ENCODE measurements at regions not wholly inside any gene's neighbourhood (a gene's known extent, or its start where the extent isn't known, plus 50 kb on each side); places are given as distances from the start of the nearest gene placed in this dataset.
"Not testable (repeated sequence)": the region's sequence is repeated elsewhere in the genome, so short reads cannot be mapped to it uniquely, and the experiment has no call there.

DNA sequence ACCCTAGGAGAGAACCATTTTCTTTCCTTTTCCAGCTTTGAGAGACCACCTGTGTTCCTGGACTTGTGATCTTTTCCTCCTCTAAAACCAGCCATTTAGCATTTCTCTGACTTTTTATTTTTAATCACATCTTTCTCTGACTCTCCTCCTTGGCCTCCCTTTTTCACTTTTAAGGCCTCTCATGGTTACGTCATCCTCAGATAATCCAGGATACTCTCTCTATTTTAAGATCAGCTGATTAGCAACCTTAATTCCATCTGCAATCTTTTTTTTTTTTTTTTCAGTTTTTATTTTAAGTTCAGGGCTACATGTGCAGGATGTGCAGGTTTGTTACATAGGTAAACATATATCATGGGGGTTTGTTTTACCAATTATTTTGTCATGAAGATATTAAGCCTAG lies 54.0 kb downstream of the RFPL4B start:
- H3K27ac ChIP-seq: no peak overlapping the region
- TF ChIP-seq, protein P1, sequence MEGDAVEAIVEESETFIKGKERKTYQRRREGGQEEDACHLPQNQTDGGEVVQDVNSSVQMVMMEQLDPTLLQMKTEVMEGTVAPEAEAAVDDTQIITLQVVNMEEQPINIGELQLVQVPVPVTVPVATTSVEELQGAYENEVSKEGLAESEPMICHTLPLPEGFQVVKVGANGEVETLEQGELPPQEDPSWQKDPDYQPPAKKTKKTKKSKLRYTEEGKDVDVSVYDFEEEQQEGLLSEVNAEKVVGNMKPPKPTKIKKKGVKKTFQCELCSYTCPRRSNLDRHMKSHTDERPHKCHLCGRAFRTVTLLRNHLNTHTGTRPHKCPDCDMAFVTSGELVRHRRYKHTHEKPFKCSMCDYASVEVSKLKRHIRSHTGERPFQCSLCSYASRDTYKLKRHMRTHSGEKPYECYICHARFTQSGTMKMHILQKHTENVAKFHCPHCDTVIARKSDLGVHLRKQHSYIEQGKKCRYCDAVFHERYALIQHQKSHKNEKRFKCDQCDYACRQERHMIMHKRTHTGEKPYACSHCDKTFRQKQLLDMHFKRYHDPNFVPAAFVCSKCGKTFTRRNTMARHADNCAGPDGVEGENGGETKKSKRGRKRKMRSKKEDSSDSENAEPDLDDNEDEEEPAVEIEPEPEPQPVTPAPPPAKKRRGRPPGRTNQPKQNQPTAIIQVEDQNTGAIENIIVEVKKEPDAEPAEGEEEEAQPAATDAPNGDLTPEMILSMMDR (conservative IDR thresholded peaks at IDR 0.05): no peak
- no peak for TF ChIP-seq ZFX (IDR thresholded peaks at IDR 0.05)

DNA sequence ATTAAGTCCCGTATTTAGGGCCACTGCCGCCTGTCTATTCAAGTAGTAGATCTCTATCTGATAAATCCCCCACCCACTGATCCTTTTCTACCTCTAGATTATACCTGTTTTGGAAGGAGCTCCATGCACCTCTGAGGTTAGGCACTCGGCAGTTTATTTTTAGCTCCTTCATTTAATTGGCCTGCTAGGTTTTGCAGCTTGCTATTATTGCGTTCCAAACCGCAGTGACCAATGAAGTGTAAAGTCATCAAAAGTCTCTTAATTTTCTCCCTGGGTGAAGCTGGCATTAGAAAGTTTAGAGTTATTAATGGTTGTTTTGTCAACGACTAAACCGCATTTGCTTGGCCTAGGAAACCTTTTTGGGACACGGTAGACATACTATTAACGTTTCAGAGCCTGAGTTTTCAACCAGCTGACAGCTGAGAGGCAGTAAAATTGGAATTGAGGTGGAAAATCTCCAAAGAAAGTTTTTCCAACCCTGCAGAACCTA lies 60.0 kb downstream of the RFPL4B start:
- no peak for TF ChIP-seq ZFX (IDR thresholded peaks at IDR 0.05)
- TF ChIP-seq, protein P1 (conservative IDR thresholded peaks at IDR 0.05): no peak
- H3K27ac ChIP-seq: no peak overlapping the region

DNA sequence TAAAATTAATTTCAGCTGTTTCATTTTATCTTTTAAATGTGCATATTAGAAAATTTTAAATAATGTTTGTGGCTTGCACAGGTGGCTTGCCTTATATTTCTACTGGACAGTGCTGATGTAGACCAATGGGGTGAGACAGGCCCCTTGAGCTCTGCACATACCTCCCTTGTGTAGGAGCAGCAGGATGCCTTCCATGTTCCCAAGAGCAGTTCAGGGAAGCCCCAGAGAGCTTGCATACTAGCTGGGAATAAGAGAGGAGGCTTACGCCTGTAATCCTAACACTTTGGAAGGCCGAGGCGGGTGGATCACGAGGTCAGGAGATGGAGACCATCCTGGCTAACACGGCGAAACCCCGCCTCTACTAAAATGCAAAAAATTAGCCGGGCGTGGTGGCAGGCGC lies 61.4 kb downstream of the RFPL4B start:
- TF ChIP-seq, protein P1 (conservative IDR thresholded peaks at IDR 0.05): no peak
- TF ChIP-seq ZFX (IDR thresholded peaks at IDR 0.05): no peak
- H3K27ac ChIP-seq: no peak overlapping the region

DNA sequence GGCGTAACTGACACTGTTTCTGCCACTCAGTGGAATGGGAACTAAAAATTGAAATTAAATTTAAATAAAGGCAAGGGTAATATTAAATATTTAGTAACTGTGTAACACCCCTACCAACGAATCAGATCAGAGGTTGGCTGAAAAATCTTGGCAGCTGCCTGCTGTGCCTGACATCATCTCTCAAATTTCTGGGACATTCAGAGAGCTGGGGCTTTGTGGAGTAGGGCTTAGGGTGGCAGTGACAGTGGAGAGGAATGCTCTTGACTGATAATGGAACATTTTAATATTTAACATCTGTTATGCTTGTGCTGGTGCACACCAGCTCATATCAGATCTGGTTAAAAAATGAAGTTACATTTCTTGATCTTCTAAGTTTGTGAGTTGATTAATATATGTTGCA lies 62.2 kb downstream of the RFPL4B start:
- H3K27ac ChIP-seq: no peak overlapping the region
- TF ChIP-seq, protein P1 (conservative IDR thresholded peaks at IDR 0.05): no peak
- no peak for TF ChIP-seq ZFX (IDR thresholded peaks at IDR 0.05)

DNA sequence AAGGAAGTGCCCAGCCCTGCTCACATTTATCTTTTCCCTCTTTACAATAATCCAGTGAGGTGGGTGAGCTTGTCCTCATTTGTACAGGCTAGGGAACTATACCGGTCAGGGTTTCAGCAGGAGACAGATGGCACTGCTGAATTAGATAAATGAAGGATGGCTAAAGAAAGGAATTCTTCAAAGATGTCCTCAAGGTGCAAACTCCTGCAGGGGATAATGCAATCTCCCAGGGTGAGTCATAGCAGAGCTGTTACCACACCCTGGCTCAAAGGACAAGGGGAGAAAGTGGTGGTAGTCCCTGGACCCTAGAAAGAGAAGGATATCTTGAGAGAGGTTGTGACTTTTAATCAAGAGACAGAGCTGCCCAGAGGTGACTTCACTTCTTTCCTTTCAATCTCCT lies 66.7 kb downstream of the RFPL4B start:
- no peak overlapping the region for H3K27ac ChIP-seq
- TF ChIP-seq ZFX (IDR thresholded peaks at IDR 0.05): no peak
- TF ChIP-seq, protein P1 (conservative IDR thresholded peaks at IDR 0.05): no peak

DNA sequence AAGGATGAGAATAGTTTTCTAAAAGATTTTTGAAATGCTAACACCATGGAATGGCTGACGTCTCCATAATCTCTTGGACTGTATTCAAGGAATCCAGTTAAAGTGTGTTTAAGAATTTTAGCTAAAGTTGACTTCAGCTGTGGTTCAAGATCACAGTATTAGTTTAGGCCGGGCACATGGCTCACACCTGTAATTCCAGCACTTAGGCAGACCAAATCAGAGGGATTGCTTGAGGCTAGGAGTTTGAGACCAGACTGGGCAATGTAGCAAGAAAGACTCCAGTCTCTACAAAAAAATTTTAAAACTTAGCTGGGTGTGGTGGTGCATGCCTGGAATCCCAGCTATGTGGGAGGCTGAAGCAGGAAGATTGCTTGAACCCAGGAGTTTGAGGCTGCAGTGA lies 68.2 kb downstream of the RFPL4B start:
- no peak overlapping the region for H3K27ac ChIP-seq
- TF ChIP-seq, protein P1 (conservative IDR thresholded peaks at IDR 0.05): no peak
- TF ChIP-seq ZFX (IDR thresholded peaks at IDR 0.05): no peak

DNA sequence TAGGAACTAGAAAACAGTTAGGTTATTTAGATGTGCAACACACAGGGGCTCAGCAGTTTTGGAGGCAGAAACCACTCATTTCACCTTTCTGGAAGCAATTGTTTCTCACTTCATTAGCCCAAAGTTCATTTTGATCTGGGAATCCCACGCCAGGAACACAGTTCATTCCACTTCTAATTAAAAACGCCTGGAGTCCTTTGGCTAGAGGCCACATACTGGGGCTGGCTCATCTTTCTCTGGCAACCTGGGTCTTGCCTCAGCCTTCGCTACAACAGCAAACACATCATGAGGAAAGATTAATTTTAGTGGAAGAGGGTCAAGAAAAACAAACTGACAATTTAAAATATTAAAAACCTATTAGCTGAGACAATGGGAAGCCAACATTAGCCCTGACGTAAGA lies 69.7 kb downstream of the RFPL4B start:
- TF ChIP-seq, protein P1 (conservative IDR thresholded peaks at IDR 0.05): no peak
- no peak for TF ChIP-seq ZFX (IDR thresholded peaks at IDR 0.05)
- no peak overlapping the region for H3K27ac ChIP-seq

DNA sequence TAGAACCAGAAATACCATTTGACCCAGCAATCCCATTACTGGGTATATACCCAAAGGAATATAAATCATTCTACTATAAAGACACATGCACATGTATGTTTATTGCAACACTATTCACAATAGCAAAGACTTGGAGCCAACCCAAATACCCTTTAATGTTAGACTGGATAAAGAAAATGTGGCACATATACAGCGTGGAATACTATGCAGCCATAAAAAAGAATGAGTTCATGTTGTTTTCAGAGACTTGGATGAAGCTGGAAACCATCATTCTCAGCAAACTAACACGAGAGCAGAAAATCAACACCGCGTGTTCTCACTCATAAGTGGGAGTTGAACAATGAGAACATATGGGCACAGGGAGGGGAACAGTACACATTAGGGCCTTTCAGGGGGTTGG lies 79.9 kb downstream of the RFPL4B start:
- not testable (repeated sequence) for H3K27ac ChIP-seq

All from C4-2B (cell line).